ENCODE measurements at regions not wholly inside any gene's neighbourhood (a gene's known extent, or its start where the extent isn't known, plus 50 kb on each side); places are given as distances from the start of the nearest gene placed in this dataset.

- Mint-ChIP-seq H3K36me3 (no peaks in the 10 kb centered on the region), H3K27ac (no peak overlapping the region), H3K4me3 (no peak overlapping the region), H3K9me3 (no peaks in the 10 kb centered on the region), H3K4me1 (no peaks in the 10 kb centered on the region), H3K27me3 (no peaks in the 10 kb centered on the region)
- DNase-seq (no peak), ATAC-seq (ENCODE audit: low read depth) (no peak)
- POLR2A ChIA-PET, result no interaction called here
These were observed 329.9 kb upstream of the PROX1 start for GRCh38 chr1:213657879-213658278.

DNA sequence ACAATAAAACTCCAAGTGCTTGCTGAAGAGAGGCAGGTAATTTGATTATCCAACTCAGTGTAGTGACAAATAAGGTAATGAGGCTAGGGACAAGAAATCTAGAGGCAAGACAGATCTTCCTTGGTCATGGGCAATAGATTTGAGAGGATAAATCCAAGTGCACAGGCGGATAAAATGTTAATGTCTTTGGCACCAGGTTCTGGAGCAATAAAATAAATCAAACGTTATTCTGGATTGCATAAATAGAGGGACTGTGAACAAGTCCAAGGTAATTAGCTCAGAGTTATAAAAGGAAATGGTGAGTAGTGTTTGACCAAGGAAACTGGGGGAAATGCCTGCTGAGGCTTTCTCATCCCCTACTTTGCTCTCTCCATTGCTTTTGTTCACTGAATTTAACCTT, 329.3 kb upstream of the PROX1 start:
- no peaks in the 10 kb centered on the region for H3K27me3 Mint-ChIP-seq
- H3K27ac Mint-ChIP-seq, result no peak overlapping the region
- no peaks in the 10 kb centered on the region for H3K4me1 Mint-ChIP-seq
- no peak for DNase-seq
- H3K9me3 Mint-ChIP-seq, result no peaks in the 10 kb centered on the region
- no peaks in the 10 kb centered on the region for H3K36me3 Mint-ChIP-seq
- H3K4me3 Mint-ChIP-seq, result no peak overlapping the region
- ATAC-seq (ENCODE audit: low read depth), result no peak
- POLR2A ChIA-PET, result no interaction called here

- DNase-seq (no peak), ATAC-seq (ENCODE audit: low read depth) (no peak)
- Mint-ChIP-seq H3K4me1 (no peaks in the 10 kb centered on the region), H3K9me3 (no peaks in the 10 kb centered on the region), H3K4me3 (no peak overlapping the region), H3K27me3 (no peaks in the 10 kb centered on the region), H3K36me3 (no peaks in the 10 kb centered on the region), H3K27ac (no peak overlapping the region)
- POLR2A ChIA-PET, result no interaction called here
These were observed 327.9 kb upstream of the PROX1 start for GRCh38 chr1:213659580-213660547.

- Mint-ChIP-seq H3K9me3 (no peaks in the 10 kb centered on the region), H3K27me3 (no peaks in the 10 kb centered on the region), H3K36me3 (no peaks in the 10 kb centered on the region), H3K27ac (no peak overlapping the region), H3K4me1 (no peaks in the 10 kb centered on the region), H3K4me3 (no peak overlapping the region)
- DNase-seq (no peak), ATAC-seq (ENCODE audit: low read depth) (no peak)
- POLR2A ChIA-PET, result no interaction called here
These were observed 326.5 kb upstream of the PROX1 start for GRCh38 chr1:213661302-213661701.

DNA sequence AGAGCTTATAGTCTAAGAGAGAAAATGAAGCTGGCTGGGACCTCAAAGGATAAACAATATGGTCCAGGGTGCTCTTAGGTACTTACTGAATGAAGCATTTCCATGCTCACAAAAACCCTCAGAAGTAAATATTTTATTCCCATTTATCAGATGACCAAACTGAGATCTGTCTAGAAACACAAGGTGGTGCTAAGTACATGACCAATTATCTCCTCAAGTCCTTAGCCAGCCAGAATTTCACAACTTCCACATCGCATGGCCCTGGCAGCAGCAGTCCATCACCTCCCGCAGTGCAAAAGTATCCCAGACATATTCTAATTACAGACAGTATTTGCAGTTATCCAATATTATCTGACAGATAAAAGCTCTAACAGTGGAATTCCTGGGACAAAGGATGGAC, 321.7 kb upstream of the PROX1 start:
- Mint-ChIP-seq H3K4me1 (peaks cover 3% of the 10 kb centered on the region), H3K27ac (no peak overlapping the region), H3K36me3 (no peaks in the 10 kb centered on the region), H3K4me3 (no peak overlapping the region), H3K27me3 (no peaks in the 10 kb centered on the region), H3K9me3 (no peaks in the 10 kb centered on the region)
- POLR2A ChIA-PET, result no interaction called here
- no peak for DNase-seq
- no peak for ATAC-seq (ENCODE audit: low read depth)

DNA sequence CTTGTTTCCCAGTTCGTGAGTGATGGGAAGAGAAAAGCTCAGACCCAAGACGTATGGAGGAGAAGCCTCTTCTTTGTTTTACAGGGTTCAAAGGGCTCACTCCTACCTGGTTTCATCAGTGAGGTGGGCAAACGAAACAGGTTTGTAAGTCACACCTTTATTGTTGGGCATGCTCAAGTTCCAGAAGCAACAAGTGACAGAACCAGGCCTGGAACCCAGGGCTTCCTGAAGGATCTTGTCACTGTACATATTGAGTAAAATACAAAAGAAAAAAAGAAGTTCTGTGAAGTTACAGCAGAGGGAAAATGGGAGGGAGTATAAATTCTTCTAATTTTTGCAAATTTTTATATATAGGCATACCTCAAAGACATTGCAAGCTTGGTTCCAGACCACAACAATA, 320.9 kb upstream of the PROX1 start:
- Mint-ChIP-seq H3K36me3 (no peaks in the 10 kb centered on the region), H3K27ac (no peak overlapping the region), H3K4me3 (no peak overlapping the region), H3K4me1 (peaks cover 3% of the 10 kb centered on the region), H3K27me3 (no peaks in the 10 kb centered on the region), H3K9me3 (no peaks in the 10 kb centered on the region)
- POLR2A ChIA-PET, result no interaction called here
- ATAC-seq (ENCODE audit: low read depth), result no peak
- DNase-seq, result no peak

DNA sequence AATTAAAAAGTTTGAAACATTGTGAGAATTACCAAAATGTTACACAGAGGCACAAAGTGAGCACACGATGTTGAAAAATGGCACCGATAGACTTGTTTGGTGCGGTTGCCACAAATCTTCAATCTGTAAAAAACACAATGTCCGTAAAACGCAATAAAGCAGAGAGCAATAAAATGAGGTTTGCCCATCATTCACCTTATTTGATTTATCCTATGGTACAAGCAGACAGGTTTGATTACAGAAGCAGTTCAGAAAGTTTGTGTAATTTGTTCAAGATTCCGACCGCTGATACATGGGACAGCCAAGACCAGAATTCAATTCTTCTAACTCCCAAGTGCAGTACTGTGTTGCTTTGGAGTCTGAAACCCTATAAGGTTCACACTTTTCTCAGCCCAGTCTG, 318.3 kb upstream of the PROX1 start:
- POLR2A ChIA-PET, result no interaction called here
- no peak for ATAC-seq (ENCODE audit: low read depth)
- H3K27ac Mint-ChIP-seq, result no peak overlapping the region

GRCh38 chr1:213669964-213670691, 317.6 kb upstream of the PROX1 start:
- no peaks in the 10 kb centered on the region for H3K36me3 Mint-ChIP-seq
- DNase-seq, result no peak
- no peak overlapping the region for H3K4me3 Mint-ChIP-seq
- POLR2A ChIA-PET, result no interaction called here
- no peak for ATAC-seq (ENCODE audit: low read depth)
- no peaks in the 10 kb centered on the region for H3K27me3 Mint-ChIP-seq
- H3K4me1 Mint-ChIP-seq, result peaks cover 3% of the 10 kb centered on the region
- no peak overlapping the region for H3K27ac Mint-ChIP-seq
- peaks cover 2% of the 10 kb centered on the region for H3K9me3 Mint-ChIP-seq

More for the DNA sequence above, 318.3 kb upstream of the PROX1 start:
- no peaks in the 10 kb centered on the region for H3K36me3 Mint-ChIP-seq
- H3K4me3 Mint-ChIP-seq, result no peak overlapping the region
- no peak for DNase-seq
- H3K27me3 Mint-ChIP-seq, result no peaks in the 10 kb centered on the region
- no peaks in the 10 kb centered on the region for H3K9me3 Mint-ChIP-seq
- H3K4me1 Mint-ChIP-seq, result peaks cover 3% of the 10 kb centered on the region

GRCh38 chr1:213670692-213671023, 317.1 kb upstream of the PROX1 start:
- H3K4me3 Mint-ChIP-seq, result no peak overlapping the region
- DNase-seq (no peak), ATAC-seq (ENCODE audit: low read depth) (no peak)
- H3K27ac Mint-ChIP-seq, result no peak overlapping the region
- H3K4me1 Mint-ChIP-seq, result peaks cover 3% of the 10 kb centered on the region
- POLR2A ChIA-PET, result no interaction called here
- no peaks in the 10 kb centered on the region for H3K27me3 Mint-ChIP-seq
- H3K36me3 Mint-ChIP-seq, result no peaks in the 10 kb centered on the region
- peaks cover 2% of the 10 kb centered on the region for H3K9me3 Mint-ChIP-seq

GRCh38 chr1:213675043-213675442, 312.7 kb upstream of the PROX1 start:
- Mint-ChIP-seq H3K4me1 (peaks cover 3% of the 10 kb centered on the region), H3K4me3 (no peak overlapping the region), H3K9me3 (peaks cover 2% of the 10 kb centered on the region), H3K27me3 (no peaks in the 10 kb centered on the region), H3K36me3 (no peaks in the 10 kb centered on the region), H3K27ac (no peak overlapping the region)
- POLR2A ChIA-PET, result no interaction called here
- no peak for DNase-seq
- ATAC-seq (ENCODE audit: low read depth), result no peak

- no peaks in the 10 kb centered on the region for H3K36me3 Mint-ChIP-seq
- H3K4me1 Mint-ChIP-seq, result no peaks in the 10 kb centered on the region
- H3K27me3 Mint-ChIP-seq, result no peaks in the 10 kb centered on the region
- DNase-seq (no peak), ATAC-seq (ENCODE audit: low read depth) (no peak)
- H3K9me3 Mint-ChIP-seq, result peaks cover 2% of the 10 kb centered on the region
- POLR2A ChIA-PET, result no interaction called here
- no peak overlapping the region for H3K4me3 Mint-ChIP-seq
- H3K27ac Mint-ChIP-seq, result no peak overlapping the region
These were observed 311.0 kb upstream of the PROX1 start for GRCh38 chr1:213676736-213677135.

DNA sequence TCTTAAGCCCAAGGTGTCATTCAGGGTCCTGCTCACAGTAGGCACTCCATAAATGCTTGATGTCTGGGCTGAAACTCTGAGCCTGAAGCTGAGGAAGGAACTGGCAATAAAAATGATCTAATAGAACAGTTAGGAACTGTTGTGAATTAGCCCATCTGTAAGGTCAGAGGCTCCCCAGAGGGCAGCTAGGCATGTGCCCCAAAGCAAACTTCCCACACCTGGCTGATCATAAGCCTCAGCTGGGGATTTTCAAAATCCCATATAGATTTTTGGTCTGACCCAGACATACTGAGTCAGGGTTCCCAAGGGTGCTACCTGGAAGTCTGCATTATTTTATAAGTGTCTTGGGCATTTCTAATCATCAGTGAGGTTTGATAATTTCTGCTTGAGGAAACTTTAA, 309.4 kb upstream of the PROX1 start:
- no peaks in the 10 kb centered on the region for H3K4me1 Mint-ChIP-seq
- ATAC-seq (ENCODE audit: low read depth), result no peak

GRCh38 chr1:213678753-213679152, 309.0 kb upstream of the PROX1 start:
- POLR2A ChIA-PET, result no interaction called here
- no peaks in the 10 kb centered on the region for H3K27me3 Mint-ChIP-seq
- no peaks in the 10 kb centered on the region for H3K36me3 Mint-ChIP-seq
- H3K27ac Mint-ChIP-seq, result no peak overlapping the region
- H3K9me3 Mint-ChIP-seq, result peaks cover 2% of the 10 kb centered on the region
- DNase-seq (no peak), ATAC-seq (ENCODE audit: low read depth) (no peak)
- no peaks in the 10 kb centered on the region for H3K4me1 Mint-ChIP-seq
- no peak overlapping the region for H3K4me3 Mint-ChIP-seq

More for the DNA sequence above, 309.4 kb upstream of the PROX1 start:
- no peaks in the 10 kb centered on the region for H3K36me3 Mint-ChIP-seq
- H3K9me3 Mint-ChIP-seq, result peaks cover 2% of the 10 kb centered on the region
- no peaks in the 10 kb centered on the region for H3K27me3 Mint-ChIP-seq
- H3K27ac Mint-ChIP-seq, result no peak overlapping the region
- no peak overlapping the region for H3K4me3 Mint-ChIP-seq
- DNase-seq, result no peak
- POLR2A ChIA-PET, result no interaction called here

GRCh38 chr1:213679153-213679552, 308.6 kb upstream of the PROX1 start:
- H3K27me3 Mint-ChIP-seq, result no peaks in the 10 kb centered on the region
- H3K4me3 Mint-ChIP-seq, result no peak overlapping the region
- ATAC-seq (ENCODE audit: low read depth), result no peak
- POLR2A ChIA-PET, result no interaction called here
- DNase-seq, result no peak
- no peaks in the 10 kb centered on the region for H3K4me1 Mint-ChIP-seq
- no peaks in the 10 kb centered on the region for H3K36me3 Mint-ChIP-seq
- H3K9me3 Mint-ChIP-seq, result peaks cover 2% of the 10 kb centered on the region
- no peak overlapping the region for H3K27ac Mint-ChIP-seq
